IPS-18a (cell line): ENCODE measurements at regions not wholly inside any gene's neighbourhood (a gene's known extent, or its start where the extent isn't known, plus 50 kb on each side); places are given as distances from the start of the nearest gene placed in this dataset.
"Not testable (repeated sequence)": the region's sequence is repeated elsewhere in the genome, so short reads cannot be mapped to it uniquely, and the experiment has no call there.

ENCODE experiments used
- H3K27ac ChIP-seq: one replicate; pipeline ENCODE4 v1.5.1; 2013; ENCODE audit warnings: low read length
- H3K27me3 ChIP-seq: one replicate; pipeline ENCODE4 v1.6.1; 2013; ENCODE audit warnings: mild to moderate bottlenecking, low read length; ENCODE audit not compliant: control insufficient read depth, insufficient read depth
- H3K36me3 ChIP-seq: one replicate; pipeline ENCODE4 v1.6.1; 2013; ENCODE audit warnings: low read depth, low read length; ENCODE audit not compliant: control insufficient read depth
- H3K4me1 ChIP-seq: one replicate; pipeline ENCODE4 v1.6.1; 2013; ENCODE audit warnings: low read depth, low read length; ENCODE audit not compliant: control insufficient read depth
- H3K4me3 ChIP-seq: one replicate; pipeline ENCODE4 v1.5.1; 2013; ENCODE audit warnings: low read length
- H3K9ac ChIP-seq: one replicate; pipeline ENCODE4 v1.6.1; 2013; ENCODE audit warnings: mild to moderate bottlenecking, low read length, moderate library complexity
- H3K9me3 ChIP-seq: one replicate; pipeline ENCODE4 v1.6.1; 2013; ENCODE audit warnings: low read depth, low read length; ENCODE audit not compliant: control insufficient read depth

GRCh38 chr21:13963259-13963658, 247.5 kb downstream of the LIPI start:
- H3K36me3 ChIP-seq, H3K9ac ChIP-seq, H3K4me3 ChIP-seq, H3K27ac ChIP-seq, H3K4me1 ChIP-seq, H3K9me3 ChIP-seq, H3K27me3 ChIP-seq: not testable (repeated sequence)

- no peak overlapping the region for H3K27ac ChIP-seq
These were observed 273.5 kb downstream of the LIPI start for GRCh38 chr21:13937236-13937635.

GRCh38 chr21:13936033-13936937, 274.5 kb downstream of the LIPI start:
- H3K9ac ChIP-seq, H3K4me3 ChIP-seq, H3K4me1 ChIP-seq, H3K27ac ChIP-seq, H3K36me3 ChIP-seq, H3K27me3 ChIP-seq, H3K9me3 ChIP-seq: not testable (repeated sequence)

More at GRCh38 chr21:13937236-13937635, 273.5 kb downstream of the LIPI start:
- H3K27me3 ChIP-seq = no peaks in the 10 kb centered on the region
- peaks cover 2% of the 10 kb centered on the region for H3K36me3 ChIP-seq
- H3K9ac ChIP-seq = no peak overlapping the region
- H3K4me1 ChIP-seq = no peaks in the 10 kb centered on the region
- H3K9me3 ChIP-seq = no peaks in the 10 kb centered on the region
- no peak overlapping the region for H3K4me3 ChIP-seq

GRCh38 chr21:13935396-13936032, 275.2 kb downstream of the LIPI start:
- not testable (repeated sequence) for H3K9ac ChIP-seq, H3K9me3 ChIP-seq, H3K4me3 ChIP-seq

GRCh38 chr21:13934887-13935342, 275.8 kb downstream of the LIPI start:
- H3K9me3 ChIP-seq, H3K36me3 ChIP-seq, H3K27ac ChIP-seq, H3K27me3 ChIP-seq, H3K4me3 ChIP-seq, H3K4me1 ChIP-seq, H3K9ac ChIP-seq: not testable (repeated sequence)

More at GRCh38 chr21:13935396-13936032, 275.2 kb downstream of the LIPI start:
- H3K4me1 ChIP-seq, H3K27ac ChIP-seq, H3K36me3 ChIP-seq, H3K27me3 ChIP-seq: not testable (repeated sequence)

GRCh38 chr21:13923175-13923574, 287.6 kb downstream of the LIPI start:
- not testable (repeated sequence) for H3K27me3 ChIP-seq, H3K27ac ChIP-seq, H3K9ac ChIP-seq, H3K9me3 ChIP-seq, H3K4me1 ChIP-seq, H3K4me3 ChIP-seq, H3K36me3 ChIP-seq

- H3K36me3 ChIP-seq, H3K27me3 ChIP-seq, H3K9ac ChIP-seq, H3K27ac ChIP-seq, H3K9me3 ChIP-seq, H3K4me1 ChIP-seq, H3K4me3 ChIP-seq: not testable (repeated sequence)
These were observed 289.3 kb downstream of the LIPI start for GRCh38 chr21:13921455-13921854.

- H3K27me3 ChIP-seq, H3K36me3 ChIP-seq, H3K27ac ChIP-seq, H3K4me1 ChIP-seq, H3K9ac ChIP-seq, H3K4me3 ChIP-seq, H3K9me3 ChIP-seq: not testable (repeated sequence)
These were observed 297.8 kb downstream of the POTED start for GRCh38 chr21:13907385-13907784.

GRCh38 chr21:13896596-13897247, 287.1 kb downstream of the POTED start:
- H3K9me3 ChIP-seq, H3K9ac ChIP-seq, H3K27me3 ChIP-seq, H3K36me3 ChIP-seq, H3K4me1 ChIP-seq, H3K27ac ChIP-seq, H3K4me3 ChIP-seq: not testable (repeated sequence)

GRCh38 chr21:13893617-13894016, 284.0 kb downstream of the POTED start:
- H3K4me3 ChIP-seq = not testable (repeated sequence)

GRCh38 chr21:13893025-13893424, 283.4 kb downstream of the POTED start:
- H3K27ac ChIP-seq, H3K4me1 ChIP-seq, H3K9ac ChIP-seq, H3K9me3 ChIP-seq, H3K4me3 ChIP-seq, H3K27me3 ChIP-seq, H3K36me3 ChIP-seq: not testable (repeated sequence)

More at GRCh38 chr21:13893617-13894016, 284.0 kb downstream of the POTED start:
- not testable (repeated sequence) for H3K27ac ChIP-seq, H3K36me3 ChIP-seq, H3K9ac ChIP-seq, H3K9me3 ChIP-seq, H3K4me1 ChIP-seq, H3K27me3 ChIP-seq
